SK-N-SH treated with all-trans-retinoic acid at 6 μM for 48 hours (cell line): ENCODE measurements at regions not wholly inside any gene's neighbourhood (a gene's known extent, or its start where the extent isn't known, plus 50 kb on each side); places are given as distances from the start of the nearest gene placed in this dataset.

ENCODE experiments used
- ATAC-seq: fragments of 200-7000 bp; cut with Tn5 transposase; 3 replicates; pipeline ENCODE4 v1.9.1; 2020; ENCODE audit warnings: mild to moderate bottlenecking, moderate library complexity
- ARNTL ChIP-seq: fragments of 450-650 bp; formaldehyde crosslinking; IDR thresholded peaks from 2 replicates; pipeline ENCODE4 v1.5.0; 2020; ENCODE audit warnings: low read depth, mild to moderate bottlenecking, moderate library complexity, borderline replicate concordance
- BACH2 ChIP-seq: fragments of 250-450 bp; sonication (Bioruptor Pico); IDR thresholded peaks from 2 replicates; pipeline ENCODE4 v1.9.0; 2021; ENCODE audit warnings: mild to moderate bottlenecking, borderline replicate concordance
- CSDC2 ChIP-seq: fragments of 250-450 bp; sonication (Bioruptor Pico); IDR thresholded peaks from 2 replicates; pipeline ENCODE4 v1.5.0; 2020; ENCODE audit warnings: mild to moderate bottlenecking, moderate library complexity
- ESRRG ChIP-seq: fragments of 250-450 bp; sonication (Bioruptor Pico); IDR thresholded peaks from 2 replicates; pipeline ENCODE4 v1.6.1; 2021; ENCODE audit warnings: mild to moderate bottlenecking
- GLIS3 ChIP-seq: fragments of 250-450 bp; sonication (Bioruptor Pico); IDR thresholded peaks from 2 replicates; pipeline ENCODE4 v1.5.0; 2020; ENCODE audit warnings: mild to moderate bottlenecking, moderate library complexity
- OSR1 ChIP-seq: fragments of 250-450 bp; sonication (Bioruptor Pico); IDR thresholded peaks from 2 replicates; pipeline ENCODE4 v1.8.0; 2022; ENCODE audit warnings: moderate library complexity, mild to moderate bottlenecking, inconsistent platforms
- PPARA ChIP-seq: fragments of 250-450 bp; sonication (Bioruptor Pico); IDR thresholded peaks from 2 replicates; pipeline ENCODE4 v1.5.0; 2020; ENCODE audit warnings: mild to moderate bottlenecking, borderline replicate concordance
- RARB ChIP-seq: fragments of 250-450 bp; sonication (Bioruptor Pico); IDR thresholded peaks from 2 replicates; pipeline ENCODE4 v1.8.0; 2021; ENCODE audit warnings: mild to moderate bottlenecking, moderate library complexity
- SNAI2 ChIP-seq: fragments of 250-450 bp; sonication (Bioruptor Pico); IDR thresholded peaks from 2 replicates; pipeline ENCODE4 v1.5.0; 2020; ENCODE audit warnings: mild to moderate bottlenecking, moderate library complexity
- TCF4 ChIP-seq: fragments of 250-450 bp; sonication (Bioruptor Pico); IDR thresholded peaks from 2 replicates; pipeline ENCODE4 v1.8.0; 2021; ENCODE audit warnings: mild to moderate bottlenecking, moderate library complexity, borderline replicate concordance
- ZC3H10 ChIP-seq: fragments of 250-450 bp; sonication (Bioruptor Pico); IDR thresholded peaks from 2 replicates; pipeline ENCODE4 v1.5.1; 2021; ENCODE audit warnings: mild to moderate bottlenecking, moderate library complexity
- ZFP3 ChIP-seq: fragments of 250-450 bp; sonication (Bioruptor Pico); IDR thresholded peaks from 2 replicates; pipeline ENCODE4 v1.5.0; 2020; ENCODE audit warnings: mild to moderate bottlenecking, moderate library complexity
- ZFP30 ChIP-seq: fragments of 450-650 bp; formaldehyde crosslinking; IDR thresholded peaks from 2 replicates; pipeline ENCODE4 v1.5.0; 2022; ENCODE audit warnings: mild to moderate bottlenecking, moderate library complexity
- ZNF565 ChIP-seq: fragments of 450-650 bp; formaldehyde crosslinking; conservative IDR thresholded peaks from 2 replicates; pipeline ENCODE4 v1.5.0; 2020; ENCODE audit warnings: low read depth, mild to moderate bottlenecking, moderate library complexity
- TF ChIP-seq, protein P1 (sequence below): fragments of 250-450 bp; sonication (Bioruptor Pico); IDR thresholded peaks from 2 replicates; pipeline ENCODE4 v1.5.0; 2020; ENCODE audit warnings: mild to moderate bottlenecking, moderate library complexity
- TF ChIP-seq, protein P2 (sequence below): fragments of 250-450 bp; sonication (Bioruptor Pico); IDR thresholded peaks from 2 replicates; pipeline ENCODE4 v1.5.1; 2021; ENCODE audit warnings: mild to moderate bottlenecking, moderate library complexity
- TF ChIP-seq, protein P3 (sequence below): fragments of 250-450 bp; sonication (Bioruptor Pico); IDR thresholded peaks from 2 replicates; pipeline ENCODE4 v1.5.1; 2020; ENCODE audit warnings: low read depth, mild to moderate bottlenecking, moderate library complexity
- TF ChIP-seq, protein P4 (sequence below): fragments of 250-450 bp; sonication (Bioruptor Pico); IDR thresholded peaks from 2 replicates; pipeline ENCODE4 v1.8.0; 2021; ENCODE audit warnings: low read depth, mild to moderate bottlenecking, moderate library complexity, borderline replicate concordance
- TF ChIP-seq, protein P5 (sequence below): fragments of 250-450 bp; sonication (Bioruptor Pico); IDR thresholded peaks from 2 replicates; pipeline ENCODE4 v1.8.0; 2020; ENCODE audit warnings: mild to moderate bottlenecking, moderate library complexity, borderline replicate concordance

DNA sequence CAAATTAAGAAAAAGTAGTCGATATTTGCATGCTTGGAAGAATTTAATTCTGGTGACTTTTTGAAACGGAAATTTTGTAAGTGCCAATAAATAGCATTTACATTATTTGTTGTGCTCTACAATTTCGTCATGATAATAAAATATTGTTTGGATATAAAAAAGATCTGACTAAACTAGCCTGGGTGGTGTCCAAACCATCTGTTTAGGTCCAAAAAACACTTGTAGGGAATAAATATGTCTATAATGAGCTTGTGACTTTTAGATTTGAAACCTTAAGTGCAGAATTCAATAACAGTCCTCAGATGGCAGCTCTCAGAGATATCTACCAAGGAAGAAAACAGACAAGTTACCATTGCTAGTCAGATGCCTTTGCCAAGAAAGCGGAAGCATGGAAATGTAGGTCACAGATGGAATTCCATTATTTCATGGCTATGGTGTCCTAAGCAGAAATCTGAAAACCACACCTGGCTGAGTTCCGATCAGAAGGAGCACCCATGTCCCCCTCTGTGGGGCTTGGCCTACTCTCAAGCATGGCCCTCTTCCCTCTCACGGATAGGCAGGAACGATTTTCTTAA lies 731.1 kb downstream of the RNF144A start:
- TF ChIP-seq ZFP3 (CRISPR knock-in tag) (no peak), TCF4 (no peak), ARNTL (CRISPR knock-in tag) (no peak), SNAI2 (CRISPR knock-in tag) (no peak), CSDC2 (no peak), PPARA (CRISPR knock-in tag) (no peak), BACH2 (no peak), ZNF565 (CRISPR knock-in tag) (no peak), GLIS3 (CRISPR knock-in tag) (no peak), ZFP30 (CRISPR knock-in tag) (no peak)
- TF ChIP-seq, protein P1, sequence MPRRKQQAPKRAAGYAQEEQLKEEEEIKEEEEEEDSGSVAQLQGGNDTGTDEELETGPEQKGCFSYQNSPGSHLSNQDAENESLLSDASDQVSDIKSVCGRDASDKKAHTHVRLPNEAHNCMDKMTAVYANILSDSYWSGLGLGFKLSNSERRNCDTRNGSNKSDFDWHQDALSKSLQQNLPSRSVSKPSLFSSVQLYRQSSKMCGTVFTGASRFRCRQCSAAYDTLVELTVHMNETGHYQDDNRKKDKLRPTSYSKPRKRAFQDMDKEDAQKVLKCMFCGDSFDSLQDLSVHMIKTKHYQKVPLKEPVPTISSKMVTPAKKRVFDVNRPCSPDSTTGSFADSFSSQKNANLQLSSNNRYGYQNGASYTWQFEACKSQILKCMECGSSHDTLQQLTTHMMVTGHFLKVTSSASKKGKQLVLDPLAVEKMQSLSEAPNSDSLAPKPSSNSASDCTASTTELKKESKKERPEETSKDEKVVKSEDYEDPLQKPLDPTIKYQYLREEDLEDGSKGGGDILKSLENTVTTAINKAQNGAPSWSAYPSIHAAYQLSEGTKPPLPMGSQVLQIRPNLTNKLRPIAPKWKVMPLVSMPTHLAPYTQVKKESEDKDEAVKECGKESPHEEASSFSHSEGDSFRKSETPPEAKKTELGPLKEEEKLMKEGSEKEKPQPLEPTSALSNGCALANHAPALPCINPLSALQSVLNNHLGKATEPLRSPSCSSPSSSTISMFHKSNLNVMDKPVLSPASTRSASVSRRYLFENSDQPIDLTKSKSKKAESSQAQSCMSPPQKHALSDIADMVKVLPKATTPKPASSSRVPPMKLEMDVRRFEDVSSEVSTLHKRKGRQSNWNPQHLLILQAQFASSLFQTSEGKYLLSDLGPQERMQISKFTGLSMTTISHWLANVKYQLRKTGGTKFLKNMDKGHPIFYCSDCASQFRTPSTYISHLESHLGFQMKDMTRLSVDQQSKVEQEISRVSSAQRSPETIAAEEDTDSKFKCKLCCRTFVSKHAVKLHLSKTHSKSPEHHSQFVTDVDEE (CRISPR knock-in tag): no peak
- TF ChIP-seq, protein P2, sequence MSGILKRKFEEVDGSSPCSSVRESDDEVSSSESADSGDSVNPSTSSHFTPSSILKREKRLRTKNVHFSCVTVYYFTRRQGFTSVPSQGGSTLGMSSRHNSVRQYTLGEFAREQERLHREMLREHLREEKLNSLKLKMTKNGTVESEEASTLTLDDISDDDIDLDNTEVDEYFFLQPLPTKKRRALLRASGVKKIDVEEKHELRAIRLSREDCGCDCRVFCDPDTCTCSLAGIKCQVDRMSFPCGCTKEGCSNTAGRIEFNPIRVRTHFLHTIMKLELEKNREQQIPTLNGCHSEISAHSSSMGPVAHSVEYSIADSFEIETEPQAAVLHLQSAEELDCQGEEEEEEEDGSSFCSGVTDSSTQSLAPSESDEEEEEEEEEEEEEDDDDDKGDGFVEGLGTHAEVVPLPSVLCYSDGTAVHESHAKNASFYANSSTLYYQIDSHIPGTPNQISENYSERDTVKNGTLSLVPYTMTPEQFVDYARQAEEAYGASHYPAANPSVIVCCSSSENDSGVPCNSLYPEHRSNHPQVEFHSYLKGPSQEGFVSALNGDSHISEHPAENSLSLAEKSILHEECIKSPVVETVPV (CRISPR knock-in tag): no peak
- TF ChIP-seq, protein P3, sequence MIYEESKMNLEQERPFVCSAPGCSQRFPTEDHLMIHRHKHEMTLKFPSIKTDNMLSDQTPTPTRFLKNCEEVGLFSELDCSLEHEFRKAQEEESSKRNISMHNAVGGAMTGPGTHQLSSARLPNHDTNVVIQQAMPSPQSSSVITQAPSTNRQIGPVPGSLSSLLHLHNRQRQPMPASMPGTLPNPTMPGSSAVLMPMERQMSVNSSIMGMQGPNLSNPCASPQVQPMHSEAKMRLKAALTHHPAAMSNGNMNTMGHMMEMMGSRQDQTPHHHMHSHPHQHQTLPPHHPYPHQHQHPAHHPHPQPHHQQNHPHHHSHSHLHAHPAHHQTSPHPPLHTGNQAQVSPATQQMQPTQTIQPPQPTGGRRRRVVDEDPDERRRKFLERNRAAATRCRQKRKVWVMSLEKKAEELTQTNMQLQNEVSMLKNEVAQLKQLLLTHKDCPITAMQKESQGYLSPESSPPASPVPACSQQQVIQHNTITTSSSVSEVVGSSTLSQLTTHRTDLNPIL (CRISPR knock-in tag): no peak
- TF ChIP-seq, protein P4, sequence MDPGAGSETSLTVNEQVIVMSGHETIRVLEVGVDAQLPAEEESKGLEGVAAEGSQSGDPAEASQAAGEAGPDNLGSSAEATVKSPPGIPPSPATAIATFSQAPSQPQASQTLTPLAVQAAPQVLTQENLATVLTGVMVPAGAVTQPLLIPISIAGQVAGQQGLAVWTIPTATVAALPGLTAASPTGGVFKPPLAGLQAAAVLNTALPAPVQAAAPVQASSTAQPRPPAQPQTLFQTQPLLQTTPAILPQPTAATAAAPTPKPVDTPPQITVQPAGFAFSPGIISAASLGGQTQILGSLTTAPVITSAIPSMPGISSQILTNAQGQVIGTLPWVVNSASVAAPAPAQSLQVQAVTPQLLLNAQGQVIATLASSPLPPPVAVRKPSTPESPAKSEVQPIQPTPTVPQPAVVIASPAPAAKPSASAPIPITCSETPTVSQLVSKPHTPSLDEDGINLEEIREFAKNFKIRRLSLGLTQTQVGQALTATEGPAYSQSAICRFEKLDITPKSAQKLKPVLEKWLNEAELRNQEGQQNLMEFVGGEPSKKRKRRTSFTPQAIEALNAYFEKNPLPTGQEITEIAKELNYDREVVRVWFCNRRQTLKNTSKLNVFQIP: no peak
- no peak for ATAC-seq

GRCh38 chr2:7649461-7650228 lies 732.4 kb downstream of the RNF144A start:
- TF ChIP-seq, protein P3 (CRISPR knock-in tag): no peak
- TF ChIP-seq PPARA (CRISPR knock-in tag) (no peak), ESRRG (no peak), ZC3H10 (no peak), ZFP3 (CRISPR knock-in tag) (no peak)
- no peak for ATAC-seq

- ATAC-seq: no peak
- TF ChIP-seq, protein P5, sequence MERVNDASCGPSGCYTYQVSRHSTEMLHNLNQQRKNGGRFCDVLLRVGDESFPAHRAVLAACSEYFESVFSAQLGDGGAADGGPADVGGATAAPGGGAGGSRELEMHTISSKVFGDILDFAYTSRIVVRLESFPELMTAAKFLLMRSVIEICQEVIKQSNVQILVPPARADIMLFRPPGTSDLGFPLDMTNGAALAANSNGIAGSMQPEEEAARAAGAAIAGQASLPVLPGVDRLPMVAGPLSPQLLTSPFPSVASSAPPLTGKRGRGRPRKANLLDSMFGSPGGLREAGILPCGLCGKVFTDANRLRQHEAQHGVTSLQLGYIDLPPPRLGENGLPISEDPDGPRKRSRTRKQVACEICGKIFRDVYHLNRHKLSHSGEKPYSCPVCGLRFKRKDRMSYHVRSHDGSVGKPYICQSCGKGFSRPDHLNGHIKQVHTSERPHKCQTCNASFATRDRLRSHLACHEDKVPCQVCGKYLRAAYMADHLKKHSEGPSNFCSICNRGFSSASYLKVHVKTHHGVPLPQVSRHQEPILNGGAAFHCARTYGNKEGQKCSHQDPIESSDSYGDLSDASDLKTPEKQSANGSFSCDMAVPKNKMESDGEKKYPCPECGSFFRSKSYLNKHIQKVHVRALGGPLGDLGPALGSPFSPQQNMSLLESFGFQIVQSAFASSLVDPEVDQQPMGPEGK (CRISPR knock-in tag): no peak
- TF ChIP-seq, protein P2 (CRISPR knock-in tag): no peak
- TF ChIP-seq ESRRG: no peak
- TF ChIP-seq ZC3H10: no peak
- no peak for TF ChIP-seq BACH2
- TF ChIP-seq ZFP3 (CRISPR knock-in tag): no peak
- TF ChIP-seq PPARA (CRISPR knock-in tag): no peak
- no peak for TF ChIP-seq RARB (CRISPR knock-in tag)
- no peak for TF ChIP-seq ZFP30 (CRISPR knock-in tag)
- no peak for TF ChIP-seq TCF4
- TF ChIP-seq OSR1: no peak
These were observed 736.4 kb downstream of the RNF144A start for GRCh38 chr2:7653617-7654016.
